ENCODE measurements at regions not wholly inside any gene's neighbourhood (a gene's known extent, or its start where the extent isn't known, plus 50 kb on each side); places are given as distances from the start of the nearest gene placed in this dataset.

- intact Hi-C loops (cut with DNase I): no loop called here
- H3K4me3 ChIP-seq: no peak overlapping the region
Observed at GRCh38 chr16:59201821-59202220, 467.7 kb upstream of the GOT2 start.

DNA sequence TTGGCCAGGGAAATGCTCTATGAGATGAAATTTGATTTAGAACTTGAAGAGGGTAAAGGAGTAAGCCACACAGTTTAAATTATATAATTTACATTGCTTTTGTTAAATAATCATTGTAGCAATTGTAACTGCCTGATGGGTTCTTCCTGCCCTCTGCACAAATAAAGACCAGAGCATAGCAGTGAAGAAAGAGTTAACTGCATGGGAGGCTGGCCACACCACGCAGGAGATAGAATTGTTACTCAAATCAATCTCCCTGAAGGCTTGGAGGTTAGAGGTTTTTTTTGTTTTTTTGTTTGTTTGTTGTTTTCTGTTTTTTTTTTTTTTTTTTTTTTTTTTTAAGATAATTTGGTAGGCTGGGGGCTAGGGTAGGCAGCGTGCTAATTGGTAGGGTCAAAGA, 467.0 kb upstream of the GOT2 start:
- no peaks in the 10 kb centered on the region for H3K4me1 ChIP-seq (ENCODE audit: insufficient read depth)
- no peaks in the 10 kb centered on the region for H3K36me3 ChIP-seq
- intact Hi-C loops (cut with DNase I): no loop called here
- no peak overlapping the region for H3K27ac ChIP-seq
- 1 to 16% (median 2%) methylated on average over 2 of the region's 2 CpGs for WGBS, 3 donors
- H3K4me3 ChIP-seq: no peak overlapping the region
- TF ChIP-seq, protein P1, sequence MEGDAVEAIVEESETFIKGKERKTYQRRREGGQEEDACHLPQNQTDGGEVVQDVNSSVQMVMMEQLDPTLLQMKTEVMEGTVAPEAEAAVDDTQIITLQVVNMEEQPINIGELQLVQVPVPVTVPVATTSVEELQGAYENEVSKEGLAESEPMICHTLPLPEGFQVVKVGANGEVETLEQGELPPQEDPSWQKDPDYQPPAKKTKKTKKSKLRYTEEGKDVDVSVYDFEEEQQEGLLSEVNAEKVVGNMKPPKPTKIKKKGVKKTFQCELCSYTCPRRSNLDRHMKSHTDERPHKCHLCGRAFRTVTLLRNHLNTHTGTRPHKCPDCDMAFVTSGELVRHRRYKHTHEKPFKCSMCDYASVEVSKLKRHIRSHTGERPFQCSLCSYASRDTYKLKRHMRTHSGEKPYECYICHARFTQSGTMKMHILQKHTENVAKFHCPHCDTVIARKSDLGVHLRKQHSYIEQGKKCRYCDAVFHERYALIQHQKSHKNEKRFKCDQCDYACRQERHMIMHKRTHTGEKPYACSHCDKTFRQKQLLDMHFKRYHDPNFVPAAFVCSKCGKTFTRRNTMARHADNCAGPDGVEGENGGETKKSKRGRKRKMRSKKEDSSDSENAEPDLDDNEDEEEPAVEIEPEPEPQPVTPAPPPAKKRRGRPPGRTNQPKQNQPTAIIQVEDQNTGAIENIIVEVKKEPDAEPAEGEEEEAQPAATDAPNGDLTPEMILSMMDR (IDR thresholded peaks at IDR 0.05): no peak
- TF ChIP-seq POLR2A (IDR thresholded peaks at IDR 0.05): no peak
- TF ChIP-seq EP300 (IDR thresholded peaks at IDR 0.05): no peak
- H3K27me3 ChIP-seq: no peaks in the 10 kb centered on the region
- H3K9me3 ChIP-seq: no peaks in the 10 kb centered on the region
- no peak for DNase-seq

More at GRCh38 chr16:59201821-59202220, 467.7 kb upstream of the GOT2 start:
- Histone ChIP-seq H3K36me3 (no peaks in the 10 kb centered on the region), H3K27me3 (no peaks in the 10 kb centered on the region), H3K27ac (no peak overlapping the region), H3K9me3 (no peaks in the 10 kb centered on the region), H3K4me1 (ENCODE audit: insufficient read depth) (no peaks in the 10 kb centered on the region)
- 58 to 64% (median 62%) methylated on average over 1 of the region's 1 CpG for WGBS, 3 donors
- no peak for TF ChIP-seq EP300 (IDR thresholded peaks at IDR 0.05)
- no peak for TF ChIP-seq POLR2A (IDR thresholded peaks at IDR 0.05)
- TF ChIP-seq, protein P1 (IDR thresholded peaks at IDR 0.05): no peak
- DNase-seq: no peak

DNA sequence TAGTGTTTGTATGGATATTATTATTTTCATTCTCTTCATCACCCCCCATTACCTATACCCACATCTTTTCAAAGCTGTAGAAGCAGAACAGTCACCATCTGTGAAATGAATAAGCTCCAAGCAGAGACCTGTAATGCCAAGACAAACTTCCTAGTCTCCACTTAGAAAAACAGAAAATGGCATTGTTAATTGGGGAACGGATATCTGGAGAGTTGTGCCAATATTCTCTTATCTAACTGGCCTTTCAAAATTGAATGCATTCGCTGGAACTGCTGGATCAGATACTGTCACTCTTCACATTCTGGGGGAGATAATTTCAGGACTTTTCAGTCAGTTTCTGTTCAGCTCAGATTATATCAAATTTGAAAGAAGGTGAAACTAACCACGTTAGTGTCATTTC, 464.4 kb upstream of the GOT2 start:
- intact Hi-C loops (cut with DNase I): no loop called here
- no peaks in the 10 kb centered on the region for H3K36me3 ChIP-seq

DNA sequence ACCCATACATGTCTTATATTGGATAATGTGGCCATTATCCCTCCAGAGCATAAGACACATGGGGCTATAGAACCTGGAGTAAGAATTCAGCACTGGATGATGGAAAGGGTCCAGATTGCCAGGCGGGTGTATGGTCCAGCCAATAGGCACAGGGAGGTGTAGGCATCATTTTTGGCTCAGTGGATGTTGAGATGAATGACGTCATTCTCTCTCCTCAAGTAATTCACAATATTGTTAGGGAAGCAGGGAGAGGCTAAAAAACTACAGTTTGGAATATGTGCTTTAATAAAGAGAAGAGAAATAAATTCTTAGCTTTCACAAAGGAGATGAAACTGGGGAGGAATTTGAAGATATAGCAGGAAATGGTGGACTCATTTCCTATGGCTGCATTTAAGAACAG, 461.1 kb upstream of the GOT2 start:
- Histone ChIP-seq H3K36me3 (no peaks in the 10 kb centered on the region), H3K4me3 (no peak overlapping the region), H3K27ac (no peak overlapping the region), H3K27me3 (no peaks in the 10 kb centered on the region), H3K9me3 (no peaks in the 10 kb centered on the region), H3K4me1 (ENCODE audit: insufficient read depth) (no peaks in the 10 kb centered on the region)
- TF ChIP-seq, protein P1 (IDR thresholded peaks at IDR 0.05): no peak
- TF ChIP-seq POLR2A (IDR thresholded peaks at IDR 0.05) (no peak), EP300 (IDR thresholded peaks at IDR 0.05) (no peak)
- intact Hi-C loops (cut with DNase I): no loop called here
- no peak for DNase-seq
- WGBS, 3 donors: 69 to 82% (median 69%) methylated on average over 2 of the region's 2 CpGs

More for the DNA sequence above, 464.4 kb upstream of the GOT2 start:
- Histone ChIP-seq H3K4me3 (no peak overlapping the region), H3K4me1 (ENCODE audit: insufficient read depth) (no peaks in the 10 kb centered on the region), H3K27me3 (no peaks in the 10 kb centered on the region), H3K27ac (no peak overlapping the region), H3K9me3 (no peaks in the 10 kb centered on the region)
- DNase-seq: no peak
- TF ChIP-seq POLR2A (IDR thresholded peaks at IDR 0.05) (no peak), EP300 (IDR thresholded peaks at IDR 0.05) (no peak)
- TF ChIP-seq, protein P1 (IDR thresholded peaks at IDR 0.05): no peak
- 42 to 55% (median 47%) methylated on average over 3 of the region's 3 CpGs for WGBS, 3 donors

Measured in ovary (tissue), 7 donors.